HG02870 (cell line): ENCODE measurements at regions not wholly inside any gene's neighbourhood (a gene's known extent, or its start where the extent isn't known, plus 50 kb on each side); places are given as distances from the start of the nearest gene placed in this dataset.

Source experiments
- ATAC-seq: cut with Tn5 transposase; IDR thresholded peaks from one replicate; pipeline ENCODE4 v1.9.1; 2021; ENCODE audit warnings: mild to moderate bottlenecking, moderate library complexity; ENCODE audit not compliant: unreplicated experiment

DNA sequence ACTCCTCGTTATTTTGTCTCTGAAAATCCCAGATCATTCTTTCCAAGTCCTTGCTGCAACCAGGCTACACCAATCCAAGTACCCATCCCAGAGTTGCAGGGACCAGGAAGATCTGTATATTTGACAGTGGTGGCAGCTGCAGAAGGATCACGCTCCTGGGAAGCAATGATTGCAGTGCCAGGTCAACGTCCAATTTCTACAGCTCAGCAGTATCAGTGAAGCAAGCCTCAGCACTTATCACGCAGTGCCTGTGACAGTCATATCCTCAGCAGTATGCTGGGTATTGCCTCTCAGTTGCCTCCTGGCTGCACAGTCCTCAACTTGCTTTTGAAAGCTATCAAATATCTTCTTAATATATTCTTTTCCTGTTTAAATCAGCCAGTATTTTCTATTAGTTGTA is 66.7 kb downstream of the BARHL2 start:
- ATAC-seq: no peak

DNA sequence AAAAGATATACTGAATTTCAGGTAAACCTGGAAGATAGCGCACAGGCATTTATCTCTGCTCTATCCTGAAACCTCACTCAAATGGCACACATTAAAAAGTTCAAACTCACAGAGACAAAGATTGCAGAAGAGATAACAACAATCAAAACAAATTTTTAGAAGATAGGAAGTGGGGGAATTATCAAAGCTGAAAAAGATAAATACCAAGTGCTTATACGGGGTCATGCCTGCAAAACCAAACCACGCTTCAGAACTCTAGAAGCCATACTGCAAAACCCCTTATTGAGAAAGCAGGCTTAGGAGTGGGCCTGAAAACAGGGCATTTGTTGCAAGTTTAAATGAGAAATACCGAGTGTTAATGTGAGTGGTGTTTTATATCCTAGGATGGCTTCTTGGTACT is 76.8 kb downstream of the BARHL2 start:
- no peak for ATAC-seq

DNA sequence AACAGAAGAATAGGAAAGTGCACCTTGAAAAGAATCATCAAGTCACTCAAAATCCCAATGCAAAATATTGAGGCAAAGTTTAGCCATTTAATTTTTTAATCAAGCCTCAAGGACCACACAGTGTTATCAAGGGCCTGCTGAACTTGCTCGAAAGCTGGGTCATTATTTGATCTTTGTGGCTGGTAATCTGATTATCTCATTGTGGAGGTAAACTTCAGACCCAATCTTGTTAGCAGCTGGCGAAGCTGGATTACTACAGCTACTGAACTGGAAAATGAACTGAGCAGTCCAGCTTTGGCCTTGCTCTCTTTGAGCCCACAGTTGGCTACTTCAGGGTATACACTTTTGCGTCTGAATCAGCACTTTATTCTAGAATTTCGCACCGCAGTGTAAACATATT is 94.4 kb downstream of the BARHL2 start:
- ATAC-seq: no peak

DNA sequence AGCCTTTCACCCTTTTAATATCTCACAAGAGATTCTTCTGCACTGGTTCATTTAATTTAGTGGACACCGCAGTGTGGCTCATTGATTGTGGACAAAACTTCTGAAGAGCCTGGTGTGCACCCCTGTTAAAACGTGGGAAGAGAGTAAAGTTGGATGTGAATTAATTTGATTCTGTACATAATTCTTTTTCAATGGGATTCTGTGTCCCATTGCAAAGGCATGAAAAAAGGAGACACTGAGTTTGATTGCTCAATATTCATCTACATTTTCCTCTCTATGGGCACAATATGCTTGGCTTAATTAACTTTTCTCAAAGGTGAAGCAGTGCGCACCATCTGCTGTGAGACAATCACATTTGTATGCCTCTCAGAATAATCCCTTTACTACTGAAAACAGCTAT is 95.1 kb downstream of the BARHL2 start:
- ATAC-seq: no peak

DNA sequence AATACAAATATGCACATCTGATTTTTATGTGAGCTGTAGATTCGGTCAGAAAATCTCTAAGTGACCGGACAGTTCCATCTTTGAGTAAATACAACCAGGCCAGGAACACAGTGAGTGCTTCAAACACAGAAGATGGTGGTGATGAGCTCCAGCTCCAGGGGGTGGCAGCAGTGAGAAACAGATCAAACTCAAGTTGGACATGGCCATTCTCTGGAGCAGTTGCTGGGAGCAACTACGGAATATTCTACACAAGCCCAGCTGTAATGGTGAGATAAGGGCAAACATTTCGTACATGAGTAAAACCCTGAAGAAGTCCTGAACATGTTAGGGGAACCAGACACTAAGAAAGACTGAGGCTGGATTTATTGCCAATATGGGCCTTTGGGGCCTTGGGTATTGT is 100.7 kb downstream of the BARHL2 start:
- no peak for ATAC-seq

DNA sequence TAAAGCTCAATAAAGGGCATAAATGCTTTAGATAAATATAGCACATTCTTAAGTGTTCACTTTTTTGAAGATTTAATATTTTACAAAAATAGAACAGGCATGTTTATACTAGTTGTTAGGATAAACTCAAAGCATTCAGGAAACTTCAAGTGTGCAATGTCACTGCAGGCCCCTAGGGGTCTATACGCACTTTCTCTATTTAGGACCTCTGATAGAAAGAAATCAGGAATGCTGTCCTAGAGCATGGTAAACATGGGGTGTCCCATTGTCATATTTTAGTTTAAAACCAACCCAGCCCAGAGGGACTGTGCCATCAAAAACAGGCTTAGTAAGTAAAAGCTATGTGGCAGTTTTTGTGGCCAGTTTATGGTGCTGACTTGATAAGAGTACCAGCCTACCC is 102.2 kb downstream of the BARHL2 start:
- ATAC-seq: no peak

DNA sequence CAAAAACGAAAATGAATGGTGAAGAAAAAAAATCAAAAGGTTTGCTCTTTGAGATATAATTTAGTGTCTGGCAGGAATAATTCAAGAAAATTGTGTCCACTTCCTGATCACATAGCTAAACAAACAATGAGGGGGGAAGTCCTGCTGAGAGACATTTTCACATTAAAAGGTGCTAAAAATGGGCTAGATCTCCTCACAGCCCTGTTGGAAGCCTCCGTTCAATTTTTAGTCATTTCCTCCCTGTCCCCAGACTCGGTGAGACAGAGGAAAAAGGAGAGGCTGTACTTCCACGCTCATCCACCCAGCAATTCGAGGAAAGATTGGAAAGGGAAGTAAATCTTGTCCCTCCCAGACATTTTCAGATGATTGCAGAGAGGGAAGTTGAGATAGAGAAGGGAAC is 103.7 kb downstream of the BARHL2 start:
- ATAC-seq: no peak

DNA sequence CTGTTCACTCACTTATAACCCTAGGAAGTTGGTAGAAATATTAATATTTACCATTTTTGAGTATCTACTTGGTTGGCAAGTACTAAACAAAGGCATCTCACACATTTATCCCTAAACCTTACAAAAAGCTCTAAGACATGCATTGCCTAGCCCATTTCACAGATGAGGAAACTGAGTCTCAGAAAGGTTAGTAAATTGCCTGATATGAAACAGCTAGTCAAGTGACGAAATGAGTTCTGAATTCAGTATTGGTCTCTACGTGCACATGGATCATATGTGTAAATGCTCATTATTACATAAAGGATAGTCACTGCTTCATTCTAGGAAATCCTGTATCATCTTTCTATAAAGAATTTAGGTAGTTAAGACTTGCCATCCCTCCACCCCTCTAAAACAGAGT is 105.1 kb downstream of the BARHL2 start:
- no peak for ATAC-seq

DNA sequence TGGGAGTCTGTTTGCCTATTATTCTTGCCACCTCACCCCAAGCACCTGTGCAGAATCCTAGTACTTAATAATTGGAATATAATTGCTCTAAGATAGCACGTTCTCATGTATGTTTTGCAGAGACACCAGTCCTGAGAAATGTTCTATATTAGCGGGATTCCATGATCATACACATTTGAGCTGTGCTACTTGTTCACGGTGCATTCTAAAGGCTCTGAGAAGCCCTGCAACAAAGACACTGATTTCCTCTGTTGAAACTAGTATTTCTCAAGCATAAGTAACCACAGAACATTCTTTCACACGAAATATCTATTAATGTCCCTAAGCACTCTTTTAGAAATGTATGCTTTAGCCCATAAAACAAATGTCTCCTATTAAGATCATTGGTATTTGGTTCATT is 109.4 kb downstream of the BARHL2 start:
- ATAC-seq: no peak

DNA sequence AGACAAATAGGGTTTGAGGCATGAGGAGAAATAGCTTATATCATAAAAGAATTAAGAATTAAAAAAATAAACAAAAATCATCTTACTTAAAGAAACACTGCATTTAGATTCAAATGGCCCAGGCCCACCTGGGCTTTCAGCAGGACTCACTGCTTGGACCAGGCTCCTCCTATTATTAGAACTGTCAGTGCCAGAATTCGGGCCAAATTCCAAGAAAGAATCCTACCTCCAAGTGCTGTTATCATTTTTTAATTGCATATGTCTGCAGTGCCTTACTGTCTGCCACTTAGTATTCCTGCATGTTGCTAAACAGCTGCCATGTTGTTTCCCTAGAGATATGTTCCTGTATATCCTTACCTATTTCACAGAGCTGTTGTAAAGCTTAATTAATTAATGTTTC is 112.0 kb downstream of the BARHL2 start:
- no peak for ATAC-seq

DNA sequence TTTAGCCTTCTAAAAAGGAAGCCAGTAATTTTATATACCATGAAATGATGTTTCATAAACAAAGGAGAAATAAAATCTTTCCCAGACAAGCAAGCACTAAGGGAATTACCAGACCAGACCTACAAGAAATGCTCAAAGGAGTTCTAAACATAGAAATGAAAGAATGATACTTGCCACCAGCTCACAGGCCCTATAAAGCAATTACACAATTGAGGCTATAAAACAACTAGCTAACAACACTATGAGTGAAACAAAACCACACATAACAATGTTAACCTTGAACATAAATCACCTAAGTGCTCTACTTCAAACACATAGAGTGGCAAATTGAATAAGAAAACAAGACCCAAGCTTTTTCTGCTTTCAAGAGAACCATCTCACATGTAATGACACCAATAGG is 123.8 kb downstream of the BARHL2 start:
- ATAC-seq: no peak

DNA sequence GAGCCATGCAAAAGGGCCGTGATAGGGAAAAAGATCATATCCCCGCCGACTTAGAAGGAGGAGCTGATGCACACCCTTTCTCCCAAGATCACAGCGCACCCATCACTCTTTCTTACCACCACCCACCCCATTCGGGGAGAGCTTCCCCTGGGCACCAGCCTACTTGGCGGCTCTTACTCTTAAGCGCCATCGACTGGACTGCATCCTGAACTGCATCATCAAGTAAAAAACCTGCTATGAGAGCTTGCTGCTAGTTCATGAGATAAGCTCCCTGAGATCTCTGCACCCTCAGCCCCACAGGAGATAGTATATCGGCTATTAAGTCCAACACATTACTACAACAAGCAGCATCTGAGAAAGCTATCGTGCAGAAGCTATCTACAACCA is 125.1 kb downstream of the BARHL2 start:
- no peak for ATAC-seq

DNA sequence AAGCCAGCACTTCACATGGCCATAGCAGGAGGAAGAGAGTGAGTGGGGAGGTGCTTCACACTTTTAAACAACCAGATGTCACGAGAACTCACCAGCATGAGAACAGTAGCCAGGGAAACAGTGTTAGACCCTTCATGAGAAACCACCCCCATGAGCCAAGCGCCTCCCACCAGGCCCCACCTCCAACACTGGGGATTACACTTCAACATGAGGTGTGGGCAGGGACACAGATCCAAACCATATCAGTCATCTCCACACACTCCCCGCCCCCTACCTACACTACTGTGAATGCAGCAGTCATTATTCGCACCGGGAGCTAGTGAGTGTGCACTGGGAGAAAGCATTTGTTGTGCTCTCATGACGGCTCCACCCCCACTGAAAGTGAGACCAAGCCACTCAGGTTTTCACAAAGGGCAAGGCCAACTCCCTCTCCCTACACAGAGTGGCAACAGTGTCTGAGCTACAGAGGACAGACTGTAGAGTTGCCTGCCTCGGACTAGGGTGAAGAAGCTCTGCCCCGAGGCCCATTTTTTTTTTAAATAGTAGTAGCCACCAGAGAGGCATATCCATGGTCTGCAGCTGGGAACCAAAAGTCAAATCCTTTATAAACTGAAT is 125.6 kb downstream of the BARHL2 start:
- ATAC-seq: no peak

DNA sequence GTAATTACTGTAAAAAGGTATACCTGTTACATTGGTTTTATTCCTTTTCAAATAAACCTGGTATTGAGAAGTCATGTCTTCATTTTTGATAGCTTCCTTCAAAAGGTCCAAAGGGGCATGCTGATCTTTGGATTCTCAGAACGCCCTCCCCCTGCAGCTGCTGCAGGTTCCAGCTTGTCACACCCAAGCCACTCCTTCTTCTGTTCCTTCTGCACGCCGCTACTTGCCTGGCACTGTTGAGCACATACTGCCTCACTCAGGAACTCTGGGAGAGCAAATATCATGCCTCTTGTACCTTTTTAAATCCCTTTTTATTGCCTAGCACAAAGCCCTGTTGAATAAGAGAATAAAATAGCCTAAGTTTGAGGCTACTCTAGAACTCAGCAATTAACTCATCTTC is 136.9 kb downstream of the BARHL2 start:
- ATAC-seq: no peak

DNA sequence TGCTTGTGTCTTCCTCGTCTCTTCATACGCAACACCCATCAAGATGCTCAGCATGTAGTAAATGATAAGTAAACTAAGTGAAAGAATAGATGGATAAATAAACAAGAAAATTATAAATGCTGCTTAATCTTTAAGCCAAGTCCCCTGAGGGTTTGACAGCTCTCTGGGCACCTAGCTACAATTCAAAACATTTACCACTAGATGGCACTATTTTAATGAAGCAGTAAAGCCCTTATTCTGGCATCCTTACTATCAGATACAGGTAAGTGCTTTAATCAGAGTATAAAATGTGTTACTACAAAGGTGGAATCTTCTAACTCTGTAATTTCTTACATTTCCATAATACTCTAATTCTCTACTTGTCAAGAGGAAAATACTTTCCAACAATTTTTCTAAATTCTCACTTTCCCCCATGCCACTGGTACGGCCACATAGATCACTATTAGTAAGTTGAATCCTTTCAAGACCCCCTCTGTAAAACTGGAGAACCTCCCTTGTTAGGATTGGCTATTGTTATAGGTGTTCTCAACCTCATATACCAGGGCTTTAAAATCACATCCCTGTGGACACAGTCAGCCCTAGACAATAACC is 137.8 kb downstream of the BARHL2 start:
- ATAC-seq: peak; percentile 75

DNA sequence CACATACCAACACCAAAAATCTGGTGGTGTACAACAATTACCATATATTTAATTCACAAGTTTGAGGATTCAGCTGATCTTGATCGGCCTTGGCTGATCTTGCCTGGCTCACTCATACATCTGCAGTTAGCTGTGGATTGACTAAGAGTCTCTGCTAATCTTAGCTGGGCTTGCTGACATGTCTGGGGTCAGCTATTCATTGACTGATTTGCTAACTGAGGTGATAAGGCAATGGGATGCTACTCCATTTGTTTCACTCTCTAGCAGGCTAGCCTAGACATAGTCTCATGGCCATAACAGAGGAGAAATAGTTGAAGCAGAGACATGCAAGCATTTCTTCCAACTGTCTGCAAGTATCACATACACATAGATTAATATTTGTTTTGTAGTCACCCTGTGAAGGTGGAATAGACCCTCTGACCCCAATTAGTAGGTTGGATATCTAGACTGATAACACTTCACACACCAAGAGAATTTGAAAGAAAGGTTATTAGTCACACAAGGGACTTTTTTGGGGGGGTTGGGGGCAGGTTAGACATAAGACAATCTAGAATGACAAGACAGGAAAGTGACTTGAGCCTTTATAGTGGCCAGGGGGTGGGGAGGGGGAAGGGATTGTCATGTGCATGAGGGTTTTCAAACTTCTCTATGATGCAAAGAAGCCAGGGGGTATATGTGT is 142.3 kb downstream of the BARHL2 start:
- ATAC-seq: no peak

DNA sequence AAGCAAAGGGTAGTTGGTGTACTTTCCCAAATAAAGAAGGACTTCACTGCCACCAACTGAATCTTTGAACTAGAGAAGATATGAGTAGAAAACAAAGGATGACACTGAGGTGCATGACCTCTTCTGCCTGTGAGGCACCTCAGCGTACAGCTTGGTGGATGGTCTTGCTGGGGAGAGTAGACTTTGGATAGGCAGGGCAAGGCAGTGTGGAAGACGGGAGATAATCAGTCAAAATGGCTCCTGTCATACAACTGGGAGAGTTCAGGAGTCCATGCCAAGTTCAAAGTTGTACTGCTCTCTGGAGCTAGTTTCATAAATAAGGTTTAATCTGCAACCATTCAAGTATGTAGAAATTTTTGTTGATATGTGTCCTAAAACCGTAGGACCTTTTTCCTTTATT is 143.4 kb downstream of the BARHL2 start:
- ATAC-seq: no peak

DNA sequence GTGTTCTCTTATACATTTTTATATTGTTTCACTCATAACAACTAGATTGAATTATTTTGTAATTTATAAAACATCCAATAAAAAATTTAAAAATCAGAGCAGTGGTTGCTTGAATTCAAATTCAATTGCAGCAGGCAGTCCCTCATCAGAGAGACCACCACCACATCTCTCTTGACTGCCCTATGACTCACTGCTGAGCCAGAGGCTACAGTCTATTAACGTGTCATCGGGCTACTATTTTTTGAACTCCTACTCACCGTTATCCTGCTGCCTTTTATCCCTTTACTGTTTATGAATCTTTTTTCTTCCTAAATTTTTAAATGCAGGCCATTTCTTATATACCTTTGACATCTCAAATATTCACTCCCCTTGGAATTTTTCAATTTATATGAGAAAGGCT is 144.7 kb downstream of the BARHL2 start:
- no peak for ATAC-seq

DNA sequence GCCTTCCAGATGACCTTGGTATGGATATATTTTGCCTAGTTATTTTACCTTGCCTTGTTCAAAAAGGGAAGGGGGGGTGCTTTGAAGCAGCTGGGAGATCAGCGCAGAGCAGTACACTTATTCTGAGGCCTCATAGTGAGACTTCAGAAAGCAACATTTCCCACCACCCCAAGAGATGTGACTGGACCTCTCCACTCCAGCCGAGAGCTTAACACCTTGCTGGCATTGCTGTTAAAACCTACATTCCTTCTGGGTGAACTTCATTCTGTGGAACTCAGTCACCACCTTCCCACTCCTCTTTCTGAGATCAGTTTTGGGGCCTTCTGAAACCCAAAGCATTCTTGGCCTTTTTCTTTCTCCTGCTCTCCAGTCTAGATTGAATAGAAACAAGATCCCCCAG is 148.7 kb downstream of the BARHL2 start:
- ATAC-seq: no peak

DNA sequence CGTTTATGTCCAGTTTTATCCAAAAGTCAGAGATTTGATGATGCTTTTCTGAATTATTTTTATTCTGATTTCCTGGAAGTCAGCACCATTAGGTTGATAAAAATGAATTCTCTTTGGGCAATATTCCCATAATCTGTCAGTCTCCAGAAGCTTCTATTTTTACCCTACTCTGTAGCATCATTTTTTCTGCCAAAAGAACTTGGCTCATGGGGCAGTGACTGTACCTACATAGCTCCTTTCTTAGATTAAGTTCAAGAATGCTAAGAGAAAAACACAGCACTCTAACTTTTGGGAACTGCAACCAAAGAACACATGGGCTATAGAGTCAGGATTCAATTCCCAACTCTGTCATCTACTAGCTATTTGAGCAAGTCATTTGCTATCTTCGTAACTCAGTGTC is 152.9 kb downstream of the BARHL2 start:
- ATAC-seq: no peak

DNA sequence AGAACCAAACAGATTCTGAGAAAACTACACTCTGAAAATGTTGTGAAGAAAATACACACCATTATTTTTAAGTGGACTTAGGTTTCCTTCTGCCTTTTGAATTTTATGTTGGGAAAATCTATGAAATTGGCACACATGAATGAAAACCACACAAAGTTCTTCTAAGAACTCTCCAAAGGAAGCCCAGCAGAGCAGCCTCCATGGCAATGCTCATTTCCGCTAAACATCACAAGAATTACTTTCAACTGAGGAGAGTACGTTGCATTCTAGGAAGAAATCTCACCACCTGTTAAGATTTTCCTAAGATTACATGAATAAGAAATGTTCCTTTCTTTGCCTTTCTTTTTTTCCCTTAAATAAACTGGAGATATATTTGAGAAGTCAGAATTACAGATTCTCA is 154.2 kb downstream of the BARHL2 start:
- ATAC-seq: no peak

DNA sequence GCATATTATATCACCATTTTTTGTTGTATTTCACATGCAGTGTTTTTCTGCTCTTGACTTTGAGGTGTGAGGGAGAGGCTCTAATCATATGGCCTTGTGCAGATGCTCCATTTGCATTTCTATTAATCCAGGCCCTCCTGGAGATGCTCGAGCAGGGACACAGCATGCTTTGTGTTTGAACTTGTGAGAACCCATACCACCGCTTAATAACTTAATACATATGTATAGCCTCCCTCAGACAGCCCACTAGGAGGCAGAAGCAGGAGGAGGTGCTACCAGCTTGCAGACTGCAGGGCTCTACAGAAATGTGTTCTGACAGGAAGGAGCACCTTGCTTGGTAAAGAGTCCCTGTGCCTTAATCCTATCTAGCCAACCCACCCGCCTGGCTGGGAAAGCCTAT is 155.2 kb downstream of the BARHL2 start:
- no peak for ATAC-seq
